RWPE1 (cell line): ENCODE measurements at regions not wholly inside any gene's neighbourhood (a gene's known extent, or its start where the extent isn't known, plus 50 kb on each side); places are given as distances from the start of the nearest gene placed in this dataset.

Experiments
- CTCF ChIA-PET: fragments of 350-600 bp; sonication (Branson Sonifier 250); formaldehyde crosslinking; extraction: SDS; loops from one replicate; lab custom pipeline; 2021; lab: Yijun Ruan, JAX
- POLR2A ChIA-PET: fragments of 400-600 bp; formaldehyde crosslinking; extraction: SDS; loops from one replicate; lab custom pipeline; 2020; ENCODE audit warnings: antibody characterized with exemption; ENCODE audit not compliant: low non-redundant PET; lab: Yijun Ruan, JAX
- DNase-seq: peaks from one replicate; pipeline ENCODE4 v3.0.0; 2012; ENCODE audit warnings: low spot score
- H3K27ac ChIP-seq: fragments of 450-650 bp; 2 replicates; pipeline ENCODE4 v1.5.1; 2017
- TF ChIP-seq, protein P1 (sequence below): fragments of 450-650 bp; conservative IDR thresholded peaks from 2 replicates; pipeline ENCODE4 v1.5.1; 2017; ENCODE audit warnings: low read depth, mild to moderate bottlenecking

GRCh38 chr22:48310289-48310688 is 1517.4 kb downstream of the BRD1 start:
- ChIA-PET POLR2A (no interaction called here), CTCF (no interaction called here)
- H3K27ac ChIP-seq: no peak overlapping the region
- no peak for DNase-seq
- TF ChIP-seq, protein P1, sequence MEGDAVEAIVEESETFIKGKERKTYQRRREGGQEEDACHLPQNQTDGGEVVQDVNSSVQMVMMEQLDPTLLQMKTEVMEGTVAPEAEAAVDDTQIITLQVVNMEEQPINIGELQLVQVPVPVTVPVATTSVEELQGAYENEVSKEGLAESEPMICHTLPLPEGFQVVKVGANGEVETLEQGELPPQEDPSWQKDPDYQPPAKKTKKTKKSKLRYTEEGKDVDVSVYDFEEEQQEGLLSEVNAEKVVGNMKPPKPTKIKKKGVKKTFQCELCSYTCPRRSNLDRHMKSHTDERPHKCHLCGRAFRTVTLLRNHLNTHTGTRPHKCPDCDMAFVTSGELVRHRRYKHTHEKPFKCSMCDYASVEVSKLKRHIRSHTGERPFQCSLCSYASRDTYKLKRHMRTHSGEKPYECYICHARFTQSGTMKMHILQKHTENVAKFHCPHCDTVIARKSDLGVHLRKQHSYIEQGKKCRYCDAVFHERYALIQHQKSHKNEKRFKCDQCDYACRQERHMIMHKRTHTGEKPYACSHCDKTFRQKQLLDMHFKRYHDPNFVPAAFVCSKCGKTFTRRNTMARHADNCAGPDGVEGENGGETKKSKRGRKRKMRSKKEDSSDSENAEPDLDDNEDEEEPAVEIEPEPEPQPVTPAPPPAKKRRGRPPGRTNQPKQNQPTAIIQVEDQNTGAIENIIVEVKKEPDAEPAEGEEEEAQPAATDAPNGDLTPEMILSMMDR: no peak

DNA sequence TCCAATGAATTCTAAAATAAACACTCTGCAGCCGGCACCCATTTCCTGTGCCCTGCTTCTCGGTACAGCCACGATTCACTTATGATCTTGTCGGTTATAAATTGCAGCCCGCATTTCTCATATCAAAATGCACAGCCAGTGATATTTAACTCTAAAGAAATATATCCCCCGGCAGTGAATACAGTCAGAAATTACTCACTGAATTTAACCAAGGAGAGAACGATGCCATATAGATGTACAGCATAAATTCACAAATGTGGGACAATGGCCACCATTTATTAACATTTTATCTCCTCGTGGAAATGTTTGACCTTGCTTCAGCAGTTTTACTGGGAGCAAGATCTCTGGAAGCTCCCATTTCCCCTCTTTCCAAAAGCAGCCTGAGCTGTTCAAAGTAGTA is 1517.8 kb downstream of the BRD1 start:
- CTCF ChIA-PET: no interaction called here
- DNase-seq: no peak
- H3K27ac ChIP-seq: no peak overlapping the region
- POLR2A ChIA-PET: no interaction called here
- TF ChIP-seq, protein P1: no peak

DNA sequence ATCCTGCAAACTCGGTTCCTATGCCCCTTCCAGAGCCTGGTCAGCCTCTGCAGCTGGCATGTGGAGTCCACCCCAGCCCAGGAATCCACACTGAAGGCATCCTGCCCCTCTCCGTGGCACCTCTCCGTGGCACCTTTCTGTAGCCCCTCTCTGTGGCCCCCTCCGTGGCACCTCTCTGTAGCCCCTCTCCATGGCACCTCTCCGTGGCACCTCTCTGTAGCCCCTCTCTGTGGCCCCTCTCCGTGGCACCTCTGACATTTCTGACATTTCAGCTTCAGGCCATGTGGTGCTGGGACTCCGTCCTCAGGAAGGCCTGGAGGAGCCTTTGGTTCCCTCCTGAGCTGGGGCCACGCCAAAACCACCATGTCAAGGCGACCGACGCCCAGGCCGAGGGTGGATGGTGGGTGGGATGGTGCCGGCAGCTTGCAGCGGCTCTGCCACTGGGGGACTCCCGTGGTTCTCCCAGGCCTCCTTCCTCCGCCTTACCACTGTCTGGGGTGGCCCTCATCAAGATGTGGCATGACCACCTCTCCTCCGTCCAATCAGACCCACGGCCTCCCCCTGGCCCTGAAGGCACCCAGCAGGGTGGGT is 1518.5 kb downstream of the BRD1 start:
- TF ChIP-seq, protein P1: no peak
- ChIA-PET CTCF (interaction anchor here (0.6 kb wide), 1 partner anchor 185 kb away, joined by 3 read pairs; no protein-coding TSS in a partner anchor), POLR2A (no interaction called here)
- DNase-seq: no peak
- no peak overlapping the region for H3K27ac ChIP-seq

DNA sequence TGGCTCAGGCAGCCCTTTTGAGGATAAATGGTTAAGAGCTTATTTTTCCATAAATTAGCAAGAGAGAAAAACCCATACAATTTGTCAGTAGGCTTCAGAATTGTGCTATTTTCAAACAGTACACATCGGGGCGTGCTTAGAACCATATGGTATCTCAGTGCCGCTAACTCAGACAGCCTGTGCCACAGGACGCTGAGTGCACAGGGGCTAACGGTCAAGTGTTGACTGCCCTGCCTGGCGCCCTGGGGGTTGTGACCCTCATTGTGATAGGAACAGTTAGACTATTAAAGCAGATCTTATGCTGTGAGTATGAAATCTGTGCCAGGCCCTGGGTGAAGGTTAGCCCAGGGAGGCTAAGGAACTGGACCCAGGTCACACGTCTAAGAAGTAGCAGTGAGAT is 1519.7 kb downstream of the BRD1 start:
- H3K27ac ChIP-seq: no peak overlapping the region
- TF ChIP-seq, protein P1: no peak
- no peak for DNase-seq
- CTCF ChIA-PET: no interaction called here
- POLR2A ChIA-PET: no interaction called here

- DNase-seq: no peak
- ChIA-PET CTCF (no interaction called here), POLR2A (no interaction called here)
- H3K27ac ChIP-seq: no peak overlapping the region
- TF ChIP-seq, protein P1: no peak
Measured at GRCh38 chr22:48306785-48307510, 1520.7 kb downstream of the BRD1 start.

DNA sequence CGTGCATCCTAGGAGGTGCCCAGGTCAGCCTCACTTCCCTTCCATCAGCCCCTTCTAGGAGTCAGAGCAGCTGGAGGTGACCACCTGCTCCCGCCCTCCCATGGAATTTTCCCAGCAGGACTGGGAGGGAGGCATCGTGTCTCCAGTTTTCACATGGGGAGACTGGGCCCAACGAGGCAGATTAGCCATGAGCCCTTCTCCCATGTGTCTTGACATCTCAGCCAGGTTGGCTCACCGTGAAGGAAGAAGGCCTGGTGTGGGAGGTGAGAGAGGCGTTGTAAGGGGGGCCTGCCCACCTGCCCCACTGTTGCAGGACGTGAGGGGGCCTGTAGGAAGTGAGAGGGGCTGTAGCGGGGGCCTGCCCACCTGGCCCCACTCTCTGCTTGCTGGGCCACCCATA is 1521.4 kb downstream of the BRD1 start:
- no peak for DNase-seq
- TF ChIP-seq, protein P1: no peak
- ChIA-PET POLR2A (no interaction called here), CTCF (no interaction called here)
- no peak overlapping the region for H3K27ac ChIP-seq
